Ishikawa (cell line): ENCODE measurements at regions not wholly inside any gene's neighbourhood (a gene's known extent, or its start where the extent isn't known, plus 50 kb on each side); places are given as distances from the start of the nearest gene placed in this dataset.

ENCODE experiments used
- CEBPB ChIP-seq: IDR thresholded peaks from 2 replicates; pipeline ENCODE4 v1.6.1; 2012
- CREB1 ChIP-seq: IDR thresholded peaks from 2 replicates; pipeline ENCODE4 v1.6.1; 2012; ENCODE audit warnings: low read depth
- EGR1 ChIP-seq: IDR thresholded peaks from 2 replicates; pipeline ENCODE4 v1.6.1; 2012
- EP300 ChIP-seq: IDR thresholded peaks from 2 replicates; pipeline ENCODE4 v1.6.1; 2012; ENCODE audit warnings: borderline replicate concordance
- FOXM1 ChIP-seq: IDR thresholded peaks from 2 replicates; pipeline ENCODE4 v1.6.1; 2012; ENCODE audit warnings: low read depth, borderline replicate concordance
- NFIC ChIP-seq: IDR thresholded peaks from 2 replicates; pipeline ENCODE4 v1.6.1; 2012
- RAD21 ChIP-seq: IDR thresholded peaks from 2 replicates; pipeline ENCODE4 v1.6.1; 2012; ENCODE audit warnings: low read depth
- TAF1 ChIP-seq: IDR thresholded peaks from 2 replicates; pipeline ENCODE4 v1.6.1; 2012; ENCODE audit warnings: low read depth, mild to moderate bottlenecking
- TCF12 ChIP-seq: IDR thresholded peaks from 2 replicates; pipeline ENCODE4 v1.6.1; 2012; ENCODE audit warnings: low read depth
- TEAD4 ChIP-seq: IDR thresholded peaks from 2 replicates; pipeline ENCODE4 v1.6.1; 2012
- YY1 ChIP-seq: IDR thresholded peaks from 2 replicates; pipeline ENCODE4 v1.6.1; 2012; ENCODE audit warnings: low read depth
- ZBTB7A ChIP-seq: IDR thresholded peaks from 2 replicates; pipeline ENCODE4 v1.6.1; 2012; ENCODE audit warnings: low read depth
- TF ChIP-seq, protein P1 (sequence below): IDR thresholded peaks from 2 replicates; pipeline ENCODE4 v1.6.1; 2012
- TF ChIP-seq, protein P2 (sequence below): IDR thresholded peaks from 2 replicates; pipeline ENCODE4 v1.6.1; 2012; ENCODE audit warnings: low read depth, mild to moderate bottlenecking
- TF ChIP-seq, protein P3 (sequence below): IDR thresholded peaks from 2 replicates; pipeline ENCODE4 v1.6.1; 2012

DNA sequence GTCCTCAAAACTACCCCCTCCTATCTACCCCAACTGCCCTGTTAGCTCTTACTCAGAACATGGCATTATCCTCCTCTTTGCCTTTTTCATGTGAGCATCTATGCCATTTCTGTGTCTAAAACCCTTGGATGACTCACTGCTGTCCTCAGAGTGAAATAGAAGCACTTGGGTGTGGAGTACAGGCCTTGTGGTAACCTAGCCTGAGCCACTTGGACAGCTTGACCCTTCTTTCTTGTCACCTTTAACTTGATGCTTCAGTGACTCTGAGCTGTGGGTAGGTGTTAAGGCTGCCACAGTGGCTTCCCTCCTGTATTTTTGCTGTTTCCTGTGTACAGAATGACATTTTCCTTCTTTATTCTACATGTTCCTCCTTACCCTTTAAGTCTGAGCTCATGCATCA is 391.4 kb downstream of the SH3GL2 start:
- TF ChIP-seq, protein P1, sequence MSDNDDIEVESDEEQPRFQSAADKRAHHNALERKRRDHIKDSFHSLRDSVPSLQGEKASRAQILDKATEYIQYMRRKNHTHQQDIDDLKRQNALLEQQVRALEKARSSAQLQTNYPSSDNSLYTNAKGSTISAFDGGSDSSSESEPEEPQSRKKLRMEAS = no peak
- TF ChIP-seq, protein P2, sequence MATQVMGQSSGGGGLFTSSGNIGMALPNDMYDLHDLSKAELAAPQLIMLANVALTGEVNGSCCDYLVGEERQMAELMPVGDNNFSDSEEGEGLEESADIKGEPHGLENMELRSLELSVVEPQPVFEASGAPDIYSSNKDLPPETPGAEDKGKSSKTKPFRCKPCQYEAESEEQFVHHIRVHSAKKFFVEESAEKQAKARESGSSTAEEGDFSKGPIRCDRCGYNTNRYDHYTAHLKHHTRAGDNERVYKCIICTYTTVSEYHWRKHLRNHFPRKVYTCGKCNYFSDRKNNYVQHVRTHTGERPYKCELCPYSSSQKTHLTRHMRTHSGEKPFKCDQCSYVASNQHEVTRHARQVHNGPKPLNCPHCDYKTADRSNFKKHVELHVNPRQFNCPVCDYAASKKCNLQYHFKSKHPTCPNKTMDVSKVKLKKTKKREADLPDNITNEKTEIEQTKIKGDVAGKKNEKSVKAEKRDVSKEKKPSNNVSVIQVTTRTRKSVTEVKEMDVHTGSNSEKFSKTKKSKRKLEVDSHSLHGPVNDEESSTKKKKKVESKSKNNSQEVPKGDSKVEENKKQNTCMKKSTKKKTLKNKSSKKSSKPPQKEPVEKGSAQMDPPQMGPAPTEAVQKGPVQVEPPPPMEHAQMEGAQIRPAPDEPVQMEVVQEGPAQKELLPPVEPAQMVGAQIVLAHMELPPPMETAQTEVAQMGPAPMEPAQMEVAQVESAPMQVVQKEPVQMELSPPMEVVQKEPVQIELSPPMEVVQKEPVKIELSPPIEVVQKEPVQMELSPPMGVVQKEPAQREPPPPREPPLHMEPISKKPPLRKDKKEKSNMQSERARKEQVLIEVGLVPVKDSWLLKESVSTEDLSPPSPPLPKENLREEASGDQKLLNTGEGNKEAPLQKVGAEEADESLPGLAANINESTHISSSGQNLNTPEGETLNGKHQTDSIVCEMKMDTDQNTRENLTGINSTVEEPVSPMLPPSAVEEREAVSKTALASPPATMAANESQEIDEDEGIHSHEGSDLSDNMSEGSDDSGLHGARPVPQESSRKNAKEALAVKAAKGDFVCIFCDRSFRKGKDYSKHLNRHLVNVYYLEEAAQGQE = no peak
- TF ChIP-seq YY1 = no peak
- no peak for TF ChIP-seq NFIC
- TF ChIP-seq ZBTB7A = no peak
- no peak for TF ChIP-seq TEAD4
- no peak for TF ChIP-seq TCF12
- no peak for TF ChIP-seq EGR1
- TF ChIP-seq, protein P3, sequence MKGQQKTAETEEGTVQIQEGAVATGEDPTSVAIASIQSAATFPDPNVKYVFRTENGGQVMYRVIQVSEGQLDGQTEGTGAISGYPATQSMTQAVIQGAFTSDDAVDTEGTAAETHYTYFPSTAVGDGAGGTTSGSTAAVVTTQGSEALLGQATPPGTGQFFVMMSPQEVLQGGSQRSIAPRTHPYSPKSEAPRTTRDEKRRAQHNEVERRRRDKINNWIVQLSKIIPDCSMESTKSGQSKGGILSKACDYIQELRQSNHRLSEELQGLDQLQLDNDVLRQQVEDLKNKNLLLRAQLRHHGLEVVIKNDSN = no peak
- no peak for TF ChIP-seq TAF1
- TF ChIP-seq FOXM1 = no peak
- TF ChIP-seq CEBPB = no peak
- no peak for TF ChIP-seq CREB1

DNA sequence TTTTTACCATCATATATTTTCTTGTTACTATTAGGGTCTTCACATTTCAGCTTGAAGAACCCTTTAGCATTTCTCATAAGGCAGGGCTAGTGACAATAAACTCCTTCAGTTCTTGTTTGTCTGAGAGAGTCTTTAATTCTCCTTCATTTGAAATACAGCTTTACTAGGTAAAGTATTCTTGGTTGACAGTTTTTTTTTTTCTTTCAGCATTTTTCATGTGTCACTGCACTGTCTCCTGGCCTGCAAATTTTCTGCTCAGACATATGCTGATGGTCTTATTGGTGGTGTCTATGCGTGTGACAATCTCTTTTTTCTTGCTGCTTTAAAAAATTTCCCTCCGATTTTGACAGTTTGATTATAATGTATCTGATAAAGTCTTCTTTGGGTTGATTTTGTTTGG is 399.9 kb downstream of the SH3GL2 start:
- TF ChIP-seq FOXM1 (no peak), TCF12 (no peak), NFIC (no peak), TAF1 (no peak), CREB1 (no peak), EP300 (no peak), CEBPB (no peak)
- TF ChIP-seq, protein P3 = no peak
- TF ChIP-seq, protein P2 = no peak

DNA sequence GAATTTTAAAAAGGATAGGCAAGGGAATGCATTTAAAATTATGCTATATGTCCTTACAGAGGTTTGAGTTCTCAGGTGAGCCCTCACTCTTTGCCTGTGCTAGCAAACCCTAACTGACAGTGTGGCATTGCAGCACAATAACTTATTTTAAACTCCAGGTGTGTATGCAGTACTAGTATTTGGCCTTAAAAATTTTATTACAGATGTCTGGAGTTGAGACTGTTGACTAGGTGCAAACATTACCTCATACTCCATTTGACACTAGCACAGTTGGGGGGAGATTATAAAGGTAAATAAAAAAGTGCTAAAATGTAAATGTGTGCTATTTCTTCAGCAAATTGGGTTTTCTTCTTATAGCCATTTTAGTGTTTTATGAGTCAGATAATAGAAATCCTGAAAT is 407.7 kb downstream of the SH3GL2 start:
- no peak for TF ChIP-seq CEBPB
- no peak for TF ChIP-seq EP300
- TF ChIP-seq YY1 = no peak
- no peak for TF ChIP-seq FOXM1
- no peak for TF ChIP-seq TEAD4

DNA sequence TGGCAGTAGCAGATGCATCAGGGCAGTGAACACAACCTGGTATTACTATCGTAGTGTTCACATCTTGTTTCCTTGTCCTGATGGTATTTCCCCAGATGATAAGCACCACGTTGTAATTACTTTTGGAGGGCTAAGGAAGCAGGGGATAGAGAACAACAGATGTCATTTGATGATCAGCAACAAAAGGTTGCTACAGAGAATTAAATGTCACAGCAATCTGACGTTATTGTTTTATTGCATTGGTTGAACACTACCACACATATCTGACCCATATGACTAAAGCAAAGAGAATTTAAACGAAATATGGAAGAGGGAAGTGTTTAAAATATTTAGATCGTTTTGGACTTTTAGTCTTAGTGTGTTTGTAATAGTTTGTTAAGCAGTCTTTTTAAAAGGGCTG is 408.3 kb downstream of the SH3GL2 start:
- TF ChIP-seq YY1 = no peak
- TF ChIP-seq CEBPB = no peak
- no peak for TF ChIP-seq NFIC
- TF ChIP-seq EGR1 = no peak

DNA sequence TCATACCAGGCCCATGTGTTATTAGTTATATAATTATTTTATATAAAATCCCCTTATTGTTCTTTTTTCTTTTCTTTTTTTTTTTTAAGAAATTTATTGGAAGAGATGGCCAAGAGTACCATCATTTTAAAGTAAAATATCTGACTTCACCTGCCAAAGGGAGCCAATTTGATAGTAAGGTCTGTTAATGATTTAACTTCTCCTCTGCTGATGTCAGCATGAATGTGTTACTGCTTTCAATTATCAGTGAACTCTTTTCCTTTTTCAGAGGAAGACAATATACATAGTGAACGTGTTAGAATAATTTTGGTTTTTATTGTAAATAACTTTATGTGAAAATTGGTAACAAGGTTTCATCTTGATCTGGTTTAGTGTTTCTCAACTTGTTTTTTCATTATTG is 409.6 kb downstream of the SH3GL2 start:
- TF ChIP-seq EP300 = no peak
- no peak for TF ChIP-seq TEAD4
- TF ChIP-seq FOXM1 = no peak
- no peak for TF ChIP-seq YY1
- no peak for TF ChIP-seq RAD21
- TF ChIP-seq, protein P3 = no peak
- no peak for TF ChIP-seq CEBPB
- TF ChIP-seq, protein P1 = no peak
- no peak for TF ChIP-seq CREB1
- TF ChIP-seq EGR1 = no peak
- TF ChIP-seq TAF1 = no peak
- TF ChIP-seq, protein P2 = no peak
- TF ChIP-seq TCF12 = no peak
- TF ChIP-seq ZBTB7A = no peak
- no peak for TF ChIP-seq NFIC
